Sigmoid colon (tissue), 4 donors: ENCODE measurements at regions not wholly inside any gene's neighbourhood (a gene's known extent, or its start where the extent isn't known, plus 50 kb on each side); places are given as distances from the start of the nearest gene placed in this dataset.

Experiments
- CTCF ChIP-seq, 4 experiments: fragments of 450-650 bp in 3 of 4; fragments of 200-600 bp in 1 of 4; IDR thresholded peaks; one replicate each; pipeline ENCODE4 v1.5.1; 2016 to 2019; ENCODE audit warnings: antibody characterized with exemption in 4 of 4, mild to moderate bottlenecking in 3 of 4, moderate library complexity in 2 of 4
- POLR2A ChIP-seq, 2 donors: fragments of 450-650 bp; IDR thresholded peaks; one replicate each; pipeline ENCODE4 v1.6.1; 2016; ENCODE audit warnings: antibody characterized with exemption in 2 of 2, mild to moderate bottlenecking in 2 of 2, moderate library complexity in 2 of 2
- POLR2AphosphoS5 ChIP-seq, 4 donors: sonication (generic); formaldehyde crosslinking; IDR thresholded peaks; one replicate each; pipeline ENCODE4 v1.6.1; 2017; ENCODE audit warnings: antibody characterized with exemption in 4 of 4

GRCh38 chr6:2576499-2576898 lies 174.2 kb downstream of the MYLK4 start:
- TF ChIP-seq POLR2A (IDR thresholded peaks at IDR 0.05) (no peak), CTCF (IDR thresholded peaks at IDR 0.05) (no peak), POLR2AphosphoS5 (IDR thresholded peaks at IDR 0.05) (no peak)
